ENCODE measurements at regions not wholly inside any gene's neighbourhood (a gene's known extent, or its start where the extent isn't known, plus 50 kb on each side); places are given as distances from the start of the nearest gene placed in this dataset.

- ChIA-PET CTCF (no interaction called here), POLR2A (ENCODE audit: unreplicated experiment) (no interaction called here)
- dilution Hi-C loops (cut with HindIII; ENCODE audit: low sequenced_read_pairs, unreplicated experiment), result no loop called here
These were observed 88.1 kb upstream of the STARD13 start for GRCh38 chr13:33373624-33374023.

More at GRCh38 chr13:33373624-33374023, 88.1 kb upstream of the STARD13 start:
- Histone ChIP-seq H4K20me1 (ENCODE audit: insufficient read depth, low read length) (no peaks in the 10 kb centered on the region), H3K14ac (replicated peaks; ENCODE audit: low read depth, low read length) (no peak overlapping the region), H3K23ac (ENCODE audit: low read depth, low read length) (no peak overlapping the region), H4K8ac (ENCODE audit: low read depth in 2 of 2, low read length in 2 of 2) (no peak overlapping the region), H3K56ac (ENCODE audit: extremely low read depth, insufficient read depth, low read length) (no peak overlapping the region), H3K27me3 (ENCODE audit: control insufficient read depth, insufficient read depth, low read length) (no peaks in the 10 kb centered on the region), H4K5ac (ENCODE audit: low read depth, low read length) (no peak overlapping the region), H3K27ac (ENCODE audit: insufficient read depth, low read length) (no peak overlapping the region), H2BK120ac (ENCODE audit: low read depth, low read length) (no peak overlapping the region), H3K79me1 (ENCODE audit: low read depth in 1 of 2, low read length in 2 of 2) (no peaks in the 10 kb centered on the region), H3K4me1 (ENCODE audit: control insufficient read depth, insufficient read depth, low read length) (no peaks in the 10 kb centered on the region), H3K18ac (ENCODE audit: low read depth, low read length) (no peak overlapping the region), H2BK20ac (ENCODE audit: low read depth, low read length) (no peak overlapping the region), H3K9me3 (ENCODE audit: control insufficient read depth, insufficient read depth, low read length) (no peaks in the 10 kb centered on the region), H3K4me3 (ENCODE audit: insufficient read depth, low read depth, low read length) (no peak overlapping the region), H2AK5ac (ENCODE audit: low read depth, low read length) (no peak overlapping the region), H3K4me2 (ENCODE audit: low read depth, low read length) (no peak overlapping the region), H2AK9ac (replicated peaks; ENCODE audit: low read depth, low read length, poor library complexity) (no peak overlapping the region), H2AFZ (replicated peaks; ENCODE audit: low read length, poor library complexity) (no peak overlapping the region), H3K9me1 (ENCODE audit: insufficient read depth, low read length) (no peaks in the 10 kb centered on the region; the same call in 1 of the 2 replicates), H2BK5ac (ENCODE audit: low read depth, low read length, poor library complexity, severe bottlenecking) (no peak overlapping the region), H3K9ac (ENCODE audit: low read depth, low read length) (no peak overlapping the region), H3K4ac (ENCODE audit: low read depth, low read length) (no peak overlapping the region), H3K36me3 (ENCODE audit: control insufficient read depth, insufficient read depth, low read length) (no peaks in the 10 kb centered on the region), H2BK15ac (ENCODE audit: low read depth, low read length) (no peak overlapping the region), H4K91ac (ENCODE audit: insufficient read depth, low read depth, low read length) (no peak overlapping the region)
- intact Hi-C loops (cut with micrococcal nuclease) (loop anchor here (5.0 kb wide), 1 partner anchor 34 kb away; no protein-coding TSS in a partner anchor), in situ Hi-C loops (cut with MboI; ENCODE audit: low sequenced_read_pairs) (no loop called here)
- DNase-seq, result no peak
- ATAC-seq (ENCODE audit: low read depth), result no peak
- BruUV-seq (replicated peaks), result no TSS peak
- TF ChIP-seq CEBPB (IDR thresholded peaks at IDR 0.05; ENCODE audit: low read depth, low read length) (no peak), MXI1 (IDR thresholded peaks at IDR 0.05; ENCODE audit: borderline replicate concordance, low read depth, low read length) (no peak), CTCF (conservative IDR thresholded peaks at IDR 0.05; ENCODE audit: low read depth, low read length) (0 out of 2 replicates have a peak, but pooled peaks have one; percentile 9), RCOR1 (IDR thresholded peaks at IDR 0.05; ENCODE audit: insufficient replicate concordance, low read length) (no peak), FOS (IDR thresholded peaks at IDR 0.05; ENCODE audit: low read depth, low read length) (no peak), POLR2A (IDR thresholded peaks at IDR 0.05; ENCODE audit: low read depth, low read length) (no peak)

Data from IMR-90 (cell line).